Stimulated activated CD8-positive, alpha-beta memory T cell treated with anti-CD3 and anti-CD28 coated beads, Interleukin-4, amount 100 ng/mL, for 48 hours (primary cell): ENCODE measurements at regions not wholly inside any gene's neighbourhood (a gene's known extent, or its start where the extent isn't known, plus 50 kb on each side); places are given as distances from the start of the nearest gene placed in this dataset.
"Not testable (repeated sequence)": the region's sequence is repeated elsewhere in the genome, so short reads cannot be mapped to it uniquely, and the experiment has no call there.

Experiments
- DNase-seq: peaks from one replicate; pipeline ENCODE4 v3.0.0-alpha.2; 2020

DNA sequence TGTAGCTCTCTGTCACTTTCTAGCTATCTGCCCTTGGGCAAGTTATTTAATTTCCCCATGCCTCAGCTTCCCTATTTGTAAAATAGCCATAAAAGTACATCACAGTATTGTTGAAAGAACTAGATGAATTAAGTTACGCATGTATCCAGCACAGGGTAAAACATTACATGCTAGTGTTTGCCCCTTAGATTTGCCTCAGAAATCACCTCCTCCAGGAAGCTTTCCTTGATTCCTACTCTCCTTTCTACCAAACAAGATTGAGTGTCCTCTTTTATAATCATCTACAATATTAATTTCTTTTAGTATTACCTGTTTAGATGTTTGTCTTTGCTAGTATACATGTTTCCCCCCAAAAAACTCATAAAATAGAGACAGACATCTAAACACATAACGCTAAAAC, 369.5 kb downstream of the GBA3 start:
- no peak for DNase-seq

DNA sequence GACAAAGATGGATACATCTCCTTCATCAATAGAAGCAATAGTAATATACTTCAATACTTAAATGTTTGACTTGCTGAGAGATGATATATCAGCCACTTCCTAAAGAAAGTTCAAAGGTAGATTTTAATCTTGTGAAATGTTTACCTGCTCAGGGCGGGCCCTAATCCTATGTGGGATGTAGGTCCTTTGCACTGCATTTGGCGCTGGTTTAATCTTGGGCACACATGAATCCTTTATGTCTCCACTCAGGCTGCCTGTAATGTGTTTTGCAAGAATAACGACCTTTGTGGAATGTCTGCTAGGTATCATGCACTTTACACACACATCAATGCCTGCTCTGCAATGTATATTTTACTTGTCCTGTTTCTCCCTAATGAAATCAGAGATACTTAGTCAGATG, 368.7 kb downstream of the GBA3 start:
- DNase-seq: no peak

- DNase-seq: no peak
Observed at GRCh38 chr4:23060776-23061175, 368.0 kb downstream of the GBA3 start.

GRCh38 chr4:23058165-23058776, 365.5 kb downstream of the GBA3 start:
- DNase-seq: no peak

GRCh38 chr4:23041501-23041900, 348.8 kb downstream of the GBA3 start:
- no peak for DNase-seq

GRCh38 chr4:23040539-23040938, 347.8 kb downstream of the GBA3 start:
- no peak for DNase-seq

DNA sequence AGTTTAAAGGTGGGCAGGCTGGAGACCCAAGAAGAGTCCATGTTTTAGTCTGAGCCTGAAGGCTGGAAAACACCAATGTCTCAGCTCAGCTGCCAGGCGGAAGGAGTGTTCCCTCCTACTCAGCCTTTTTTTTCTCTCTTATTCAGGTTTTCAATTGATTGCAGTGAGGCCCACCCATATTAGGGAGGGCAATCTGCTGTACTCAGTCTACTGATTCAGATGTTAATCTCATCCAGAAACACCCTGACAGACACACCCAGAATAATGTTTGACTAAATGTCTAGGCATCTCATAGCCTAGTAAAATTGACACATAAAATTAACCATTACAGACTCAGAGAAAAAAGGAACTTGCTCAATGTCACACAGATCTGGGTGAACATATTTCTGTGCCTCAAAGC, 347.1 kb downstream of the GBA3 start:
- no peak for DNase-seq

DNA sequence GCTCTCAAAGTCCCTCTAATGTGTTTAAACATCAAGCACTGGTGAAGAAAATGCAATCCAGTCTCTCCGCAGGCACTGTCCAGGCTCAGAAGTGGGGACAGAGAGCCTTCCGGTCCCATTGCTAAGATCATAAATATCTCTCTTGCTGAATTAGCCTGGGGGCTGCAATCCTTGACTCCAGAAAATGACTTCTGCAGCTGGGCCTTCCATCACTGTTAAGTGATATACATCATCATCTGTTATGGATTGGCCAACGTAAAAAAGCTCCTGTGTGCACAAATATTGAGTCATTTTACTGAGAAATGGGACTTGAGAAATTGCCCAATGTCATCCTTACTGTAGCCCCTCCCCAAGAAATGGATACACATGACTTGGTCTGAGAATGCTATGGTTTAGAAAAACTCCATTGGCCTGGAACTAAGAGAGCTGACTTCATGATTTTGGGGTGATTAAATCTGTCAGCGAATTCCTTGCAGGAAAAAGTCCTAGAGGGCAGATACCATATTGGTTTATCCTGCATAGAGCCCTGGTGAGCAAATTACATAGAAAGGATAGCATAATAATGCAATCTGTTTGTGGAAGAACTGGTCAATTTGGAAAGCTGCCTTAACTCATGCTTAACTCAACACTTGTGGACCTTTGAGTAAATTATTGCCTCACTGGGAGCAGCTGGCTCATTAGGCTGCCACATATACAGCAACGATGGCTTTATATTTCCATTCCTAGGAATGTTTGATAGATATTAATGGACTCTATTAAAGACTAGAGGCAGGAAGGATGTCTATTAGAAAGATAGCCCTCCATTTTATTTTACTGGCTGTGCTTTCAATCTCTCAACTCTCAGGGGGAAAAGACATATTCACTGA, 346.1 kb downstream of the GBA3 start:
- DNase-seq: no peak

GRCh38 chr4:23036921-23037495, 344.3 kb downstream of the GBA3 start:
- no peak for DNase-seq

DNA sequence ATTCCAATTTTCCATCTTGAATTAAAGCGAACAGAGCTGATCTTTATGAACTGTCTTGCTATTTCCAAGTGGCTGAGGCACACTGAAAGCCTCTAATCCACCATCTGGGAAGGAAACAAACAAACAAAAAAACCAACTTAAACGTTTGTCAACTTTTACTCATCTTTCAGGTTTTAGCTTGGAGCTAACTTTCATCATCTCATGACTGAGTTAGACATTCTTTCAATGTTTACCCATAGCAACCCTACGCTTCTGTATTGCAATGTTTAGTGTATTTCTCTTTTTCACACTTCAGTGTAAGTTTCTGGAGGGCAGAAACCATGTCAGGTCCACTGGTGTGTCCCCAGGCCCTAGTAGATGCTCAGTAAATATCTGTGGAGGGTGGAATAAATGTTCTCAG, 343.8 kb downstream of the GBA3 start:
- DNase-seq: no peak

DNA sequence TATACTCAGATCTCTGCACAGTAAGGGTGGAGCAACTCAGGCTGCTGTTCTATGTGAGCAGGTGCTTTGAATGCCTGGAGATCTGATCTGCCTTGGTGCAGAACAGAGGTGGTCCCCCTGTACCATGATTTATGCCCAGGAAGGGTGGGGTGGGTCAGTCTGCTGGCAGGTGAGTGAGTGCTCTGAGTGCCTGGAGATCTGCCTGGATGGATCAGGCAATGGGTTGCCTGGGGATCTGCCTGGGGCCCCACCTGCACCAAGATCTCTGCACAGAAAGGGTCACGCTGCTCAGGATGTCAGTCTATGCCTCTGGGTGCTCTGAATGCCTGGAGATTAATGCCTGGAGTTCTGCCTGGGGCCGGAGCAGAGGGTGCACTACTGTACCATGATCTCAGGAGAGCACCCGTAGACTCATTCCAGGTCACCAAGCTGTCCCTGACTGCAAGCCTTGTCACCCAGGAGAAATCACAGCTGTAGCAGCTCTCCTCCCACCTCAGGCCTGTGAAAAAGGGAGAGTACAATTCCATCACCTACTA, 342.9 kb downstream of the GBA3 start:
- DNase-seq: no peak

DNA sequence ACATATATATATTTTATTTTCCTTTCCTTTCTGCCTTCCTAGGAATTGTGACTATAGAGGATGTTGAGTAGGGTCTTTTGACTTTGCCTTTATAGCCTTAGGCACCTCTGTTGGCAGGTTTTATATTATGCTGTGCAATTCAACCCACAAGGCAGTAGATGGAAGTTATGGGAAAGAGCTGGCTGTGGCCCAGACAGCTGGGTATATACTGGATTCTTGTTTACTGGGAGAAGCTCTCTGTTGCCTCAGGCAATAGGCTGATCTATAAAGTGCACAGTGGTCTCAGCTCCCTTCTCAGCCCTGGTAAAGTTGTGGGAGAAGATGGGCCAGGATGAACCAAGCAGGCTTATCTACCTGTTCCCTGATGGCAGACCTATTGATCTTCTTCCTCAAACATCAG, 342.0 kb downstream of the GBA3 start:
- no peak for DNase-seq

DNA sequence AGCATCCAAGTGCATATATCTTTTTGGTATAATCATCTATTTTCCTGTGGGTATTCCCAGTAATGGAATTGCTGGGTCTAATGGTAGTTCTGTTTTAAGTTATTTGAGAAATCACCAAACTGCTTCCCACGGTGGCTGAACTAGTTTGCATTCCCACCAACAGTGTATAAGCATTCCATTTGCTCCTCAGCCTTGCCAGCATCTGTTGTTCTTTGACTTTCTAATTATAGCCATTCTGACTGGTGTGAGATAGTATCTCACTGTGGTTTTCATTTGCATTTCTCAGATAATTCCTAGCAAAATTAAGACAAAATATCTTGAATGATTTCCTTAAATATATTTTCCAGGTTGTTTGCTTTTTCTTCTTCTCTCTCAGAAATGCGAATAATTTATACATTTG, 341.1 kb downstream of the GBA3 start:
- no peak for DNase-seq

GRCh38 chr4:23028875-23029274, 336.1 kb downstream of the GBA3 start:
- DNase-seq: no peak

GRCh38 chr4:23023666-23024065, 330.9 kb downstream of the GBA3 start:
- DNase-seq: no peak

DNA sequence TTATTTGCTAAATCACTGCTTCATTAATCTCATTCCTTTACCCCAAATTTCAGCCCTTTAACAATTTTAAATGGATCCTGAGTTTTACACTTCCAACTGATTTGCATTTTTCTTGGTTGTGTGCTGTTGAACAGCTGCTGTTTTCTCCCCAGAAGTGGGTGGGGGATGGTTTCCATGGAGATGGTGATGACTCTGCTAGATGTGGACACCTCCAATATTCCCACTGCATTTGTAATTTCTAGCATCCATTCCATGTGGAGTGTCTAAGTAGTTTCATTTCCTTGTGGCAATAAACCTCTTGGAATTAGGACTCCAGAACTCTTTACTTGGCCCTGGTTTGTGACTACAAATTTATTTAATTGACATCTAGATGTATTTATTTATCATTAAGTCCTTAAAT, 330.4 kb downstream of the GBA3 start:
- no peak for DNase-seq

- no peak for DNase-seq
Observed at GRCh38 chr4:23022032-23022431, 329.3 kb downstream of the GBA3 start.

GRCh38 chr4:23021040-23021439, 328.3 kb downstream of the GBA3 start:
- DNase-seq: no peak

- DNase-seq: not testable (repeated sequence)
Observed at GRCh38 chr4:23020399-23020798, 327.7 kb downstream of the GBA3 start.

GRCh38 chr4:23016981-23017380, 324.2 kb downstream of the GBA3 start:
- no peak for DNase-seq

GRCh38 chr4:23015821-23016220, 323.1 kb downstream of the GBA3 start:
- DNase-seq: no peak

- DNase-seq: no peak
Observed at GRCh38 chr4:23009093-23009492, 316.4 kb downstream of the GBA3 start.

DNA sequence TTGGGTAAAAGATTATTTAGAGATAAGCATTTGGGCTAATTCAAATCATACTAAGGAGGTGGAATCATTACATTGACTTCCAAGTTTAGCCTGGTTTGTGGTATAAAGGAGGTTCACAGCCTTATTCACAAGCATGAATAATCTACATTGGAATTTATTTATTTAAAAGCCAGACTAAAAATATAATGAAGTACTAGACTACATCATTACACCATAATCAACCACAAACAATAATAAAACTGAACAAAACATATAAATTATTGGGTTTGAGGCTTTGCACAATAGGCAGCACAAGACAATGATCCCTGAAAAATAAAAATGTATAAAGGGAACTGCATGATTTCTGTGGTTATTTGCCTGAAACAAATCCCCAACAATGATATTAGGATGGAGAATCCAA, 314.0 kb downstream of the GBA3 start:
- no peak for DNase-seq

DNA sequence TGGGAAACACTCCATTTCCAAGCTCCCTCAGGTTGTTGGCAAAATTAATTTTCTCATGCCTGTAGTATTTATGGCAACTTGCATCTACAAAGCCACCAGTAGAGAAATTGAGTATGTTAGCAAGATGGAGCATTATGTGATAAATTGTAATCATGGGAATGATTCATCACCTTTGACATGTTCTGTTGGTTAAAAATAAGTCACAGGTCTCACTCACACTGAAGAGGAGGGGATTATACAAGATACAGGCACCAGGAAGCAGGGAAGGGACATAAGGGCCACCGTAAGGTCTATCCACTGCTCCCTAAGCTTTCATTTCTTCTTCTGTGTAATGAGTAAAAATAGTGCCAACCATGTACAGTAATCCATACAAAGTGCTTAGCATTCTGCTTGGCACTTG, 313.0 kb downstream of the GBA3 start:
- no peak for DNase-seq
